IMR-90 (cell line): ENCODE measurements at regions not wholly inside any gene's neighbourhood (a gene's known extent, or its start where the extent isn't known, plus 50 kb on each side); places are given as distances from the start of the nearest gene placed in this dataset.

Source experiments
- ATAC-seq: fragments of 200-7000 bp; cut with Tn5 transposase; 2 replicates; pipeline ENCODE4 v1.9.1; 2020; ENCODE audit warnings: low read depth, mild to moderate bottlenecking, moderate library complexity
- BruUV-seq: library from RNA; stranded (reverse); fragments of 400-500 nt; replicated peaks from 2 replicates; lab custom pipeline; 2021; lab: Mats Ljungman, UMichigan
- CTCF ChIA-PET: fragments of 300-600 bp; formaldehyde crosslinking; extraction: SDS; loops from one replicate; lab custom pipeline; 2021; ENCODE audit warnings: antibody characterized with exemption; lab: Yijun Ruan, JAX
- POLR2A ChIA-PET: fragments of 300-600 bp; sonication (Branson Sonifier 250); formaldehyde crosslinking; loops from one replicate; lab custom pipeline; 2022; ENCODE audit warnings: antibody characterized with exemption; ENCODE audit not compliant: unreplicated experiment; lab: Charles Lee
- DNase-seq: peaks from one replicate; pipeline ENCODE4 v3.0.0; 2013
- H2AFZ ChIP-seq: replicated peaks from 2 replicates; pipeline ENCODE3; 2013; ENCODE audit warnings: low read length, mild to moderate bottlenecking; ENCODE audit not compliant: poor library complexity
- H2AK5ac ChIP-seq: 2 replicates; pipeline ENCODE4 v1.6.1; 2013; ENCODE audit warnings: low read depth, low read length, inconsistent platforms
- H2AK9ac ChIP-seq: replicated peaks from 2 replicates; pipeline ENCODE3; 2013; ENCODE audit warnings: mild to moderate bottlenecking, low read depth, low read length, moderate library complexity; ENCODE audit not compliant: poor library complexity
- H2BK120ac ChIP-seq: 2 replicates; pipeline ENCODE4 v1.6.1; 2013; ENCODE audit warnings: low read depth, low read length, inconsistent platforms
- H2BK15ac ChIP-seq: 3 replicates; pipeline ENCODE4 v1.6.1; 2013; ENCODE audit warnings: low read depth, low read length, inconsistent platforms
- H2BK20ac ChIP-seq: 2 replicates; pipeline ENCODE4 v1.6.1; 2013; ENCODE audit warnings: low read depth, mild to moderate bottlenecking, inconsistent platforms, low read length, moderate library complexity
- H2BK5ac ChIP-seq: 2 replicates; pipeline ENCODE4 v1.6.1; 2013; ENCODE audit warnings: mild to moderate bottlenecking, low read depth, low read length, inconsistent platforms; ENCODE audit not compliant: poor library complexity, severe bottlenecking
- H3K14ac ChIP-seq: replicated peaks from 2 replicates; pipeline ENCODE4 v1.6.1; 2013; ENCODE audit warnings: low read depth, low read length, inconsistent platforms
- H3K18ac ChIP-seq: 2 replicates; pipeline ENCODE4 v1.6.1; 2013; ENCODE audit warnings: low read depth, low read length, control low read depth
- H3K23ac ChIP-seq: 2 replicates; pipeline ENCODE4 v1.6.1; 2013; ENCODE audit warnings: low read depth, low read length, inconsistent platforms
- H3K27ac ChIP-seq: 2 replicates; pipeline ENCODE4 v1.5.1; 2013; ENCODE audit warnings: mild to moderate bottlenecking, control low read depth, low read length; ENCODE audit not compliant: insufficient read depth
- H3K27me3 ChIP-seq: 2 replicates; pipeline ENCODE4 v1.6.1; 2013; ENCODE audit warnings: low read length; ENCODE audit not compliant: control insufficient read depth, insufficient read depth
- H3K36me3 ChIP-seq: 2 replicates; pipeline ENCODE4 v1.6.1; 2013; ENCODE audit warnings: low read length, mixed read lengths; ENCODE audit not compliant: control insufficient read depth, insufficient read depth
- H3K4ac ChIP-seq: 2 replicates; pipeline ENCODE4 v1.6.1; 2013; ENCODE audit warnings: low read depth, low read length, inconsistent platforms
- H3K4me1 ChIP-seq: 2 replicates; pipeline ENCODE4 v1.6.1; 2013; ENCODE audit warnings: low read length, mixed read lengths; ENCODE audit not compliant: control insufficient read depth, insufficient read depth
- H3K4me2 ChIP-seq: 2 replicates; pipeline ENCODE4 v1.6.1; 2013; ENCODE audit warnings: low read depth, mild to moderate bottlenecking, control low read depth, low read length, moderate library complexity
- H3K4me3 ChIP-seq: 2 replicates; pipeline ENCODE4 v1.5.1; 2013; ENCODE audit warnings: low read depth, mild to moderate bottlenecking, control low read depth, low read length, moderate library complexity; ENCODE audit not compliant: insufficient read depth
- H3K56ac ChIP-seq: 2 replicates; pipeline ENCODE4 v1.6.1; 2013; ENCODE audit warnings: low read length, inconsistent platforms; ENCODE audit not compliant: insufficient read depth; ENCODE audit errors: extremely low read depth
- H3K79me1 ChIP-seq, 2 experiments: 2 replicates each; pipeline ENCODE4 v1.6.1; 2013; ENCODE audit warnings: low read length in 2 of 2, inconsistent platforms in 1 of 2, low read depth in 1 of 2
- H3K9ac ChIP-seq: 2 replicates; pipeline ENCODE4 v1.6.1; 2013; ENCODE audit warnings: low read depth, low read length, control low read depth
- H3K9me1 ChIP-seq: 2 replicates; pipeline ENCODE4 v1.6.1; 2013; ENCODE audit warnings: low read length, inconsistent platforms; ENCODE audit not compliant: insufficient read depth
- H3K9me3 ChIP-seq: 2 replicates; pipeline ENCODE4 v1.6.1; 2013; ENCODE audit warnings: low read length; ENCODE audit not compliant: control insufficient read depth, insufficient read depth
- H4K20me1 ChIP-seq: 2 replicates; pipeline ENCODE4 v1.6.1; 2013; ENCODE audit warnings: low read length, inconsistent platforms; ENCODE audit not compliant: insufficient read depth
- H4K5ac ChIP-seq: 2 replicates; pipeline ENCODE4 v1.6.1; 2013; ENCODE audit warnings: mild to moderate bottlenecking, low read depth, low read length, control low read depth
- H4K8ac ChIP-seq, 2 experiments: 2 replicates each; pipeline ENCODE4 v1.6.1; 2013; ENCODE audit warnings: low read depth in 2 of 2, low read length in 2 of 2, control low read depth in 1 of 2, inconsistent platforms in 1 of 2
- H4K91ac ChIP-seq: 2 replicates; pipeline ENCODE4 v1.6.1; 2013; ENCODE audit warnings: low read depth, low read length, inconsistent platforms; ENCODE audit not compliant: insufficient read depth
- BHLHE40 ChIP-seq: fragments of 150-350 bp; IDR thresholded peaks from 2 replicates; pipeline ENCODE4 v1.6.1; 2016; ENCODE audit warnings: mild to moderate bottlenecking, low read depth, low read length
- CEBPB ChIP-seq: IDR thresholded peaks from 2 replicates; pipeline ENCODE4 v1.6.1; 2012; ENCODE audit warnings: low read depth, low read length, improper control_type of control experiment
- CHD1 ChIP-seq: IDR thresholded peaks from 2 replicates; pipeline ENCODE4 v1.6.1; 2012; ENCODE audit warnings: low read depth, low read length, improper control_type of control experiment
- FOS ChIP-seq: fragments of 150-350 bp; IDR thresholded peaks from 2 replicates; pipeline ENCODE4 v1.6.1; 2016; ENCODE audit warnings: low read depth, low read length
- MAFK ChIP-seq: IDR thresholded peaks from 2 replicates; pipeline ENCODE4 v1.6.1; 2012; ENCODE audit warnings: low read depth, low read length, improper control_type of control experiment
- MAZ ChIP-seq: IDR thresholded peaks from 2 replicates; pipeline ENCODE4 v1.6.1; 2012; ENCODE audit warnings: low read depth, mild to moderate bottlenecking, low read length, improper control_type of control experiment, moderate library complexity, borderline replicate concordance
- POLR2A ChIP-seq: IDR thresholded peaks from 2 replicates; pipeline ENCODE4 v1.6.1; 2012; ENCODE audit warnings: mild to moderate bottlenecking, low read depth, low read length
- RAD21 ChIP-seq: IDR thresholded peaks from 2 replicates; pipeline ENCODE4 v1.6.1; 2012; ENCODE audit warnings: low read length, improper control_type of control experiment
- RCOR1 ChIP-seq: IDR thresholded peaks from 2 replicates; pipeline ENCODE4 v1.6.1; 2012; ENCODE audit warnings: mild to moderate bottlenecking, low read length, improper control_type of control experiment; ENCODE audit not compliant: insufficient replicate concordance
- RFX5 ChIP-seq: IDR thresholded peaks from 2 replicates; pipeline ENCODE4 v1.8.0; 2012; ENCODE audit warnings: low read depth, mild to moderate bottlenecking, low read length, moderate library complexity
- SMC3 ChIP-seq: fragments of 150-350 bp; IDR thresholded peaks from 2 replicates; pipeline ENCODE4 v1.6.1; 2016; ENCODE audit warnings: low read depth, mild to moderate bottlenecking, antibody characterized with exemption, low read length, moderate library complexity
- WGBS, 2 experiments: methylation state at CpG; one replicate each; pipeline versions ENCODE4 v1.1.5 to v1.1.7; 2013; ENCODE audit warnings: missing lambda C conversion rate in 2 of 2; ENCODE audit not compliant: insufficient read length in 1 of 2; ENCODE audit errors: extremely low coverage in 2 of 2; 5-methylcytosine and 5-hydroxymethylcytosine counted together
- dilution Hi-C: fragments of 300-500 bp; cut with HindIII; formaldehyde crosslinking; loops from one replicate; pipeline ENCODE4 v1.14.3; 2018; ENCODE audit warnings: low sequenced_read_pairs; ENCODE audit not compliant: unreplicated experiment
- in situ Hi-C: fragments of 300-500 bp; cut with MboI; formaldehyde crosslinking; loops from 3 replicates; pipeline ENCODE4 v1.14.3; 2019; ENCODE audit warnings: low sequenced_read_pairs, inconsistent platforms, mixed read lengths
- intact Hi-C: fragments of 100-400 bp; cut with micrococcal nuclease; formaldehyde crosslinking; loops from 2 replicates; pipeline ENCODE4 v1.10.0; 2022
- TF ChIP-seq, protein P1 (sequence below): fragments of 150-350 bp; IDR thresholded peaks from 2 replicates; pipeline ENCODE4 v1.6.1; 2016; ENCODE audit warnings: low read depth, mild to moderate bottlenecking, low read length, moderate library complexity, borderline replicate concordance
- TF ChIP-seq, protein P2 (sequence below): fragments of 150-350 bp; IDR thresholded peaks from 2 replicates; pipeline ENCODE4 v1.6.1; 2017; ENCODE audit warnings: mild to moderate bottlenecking, antibody characterized with exemption, low read length, low read depth

GRCh38 chr1:38268226-38268625 is 221.6 kb upstream of the POU3F1 start:
- BruUV-seq = no TSS peak
- dilution Hi-C loops = no loop called here

More at GRCh38 chr1:38268226-38268625, 221.6 kb upstream of the POU3F1 start:
- H2BK120ac ChIP-seq = no peak overlapping the region
- 0% methylated on average over 1 of the region's 4 CpGs; no CpG with 5 or more reads in 1 of the 2 experiments for WGBS, 2 experiments
- no peak overlapping the region for H3K56ac ChIP-seq
- intact Hi-C loops (no loop called here), in situ Hi-C loops (no loop called here)
- no peaks in the 10 kb centered on the region for H3K9me3 ChIP-seq
- H3K4me2 ChIP-seq = no peak overlapping the region
- TF ChIP-seq, protein P1, sequence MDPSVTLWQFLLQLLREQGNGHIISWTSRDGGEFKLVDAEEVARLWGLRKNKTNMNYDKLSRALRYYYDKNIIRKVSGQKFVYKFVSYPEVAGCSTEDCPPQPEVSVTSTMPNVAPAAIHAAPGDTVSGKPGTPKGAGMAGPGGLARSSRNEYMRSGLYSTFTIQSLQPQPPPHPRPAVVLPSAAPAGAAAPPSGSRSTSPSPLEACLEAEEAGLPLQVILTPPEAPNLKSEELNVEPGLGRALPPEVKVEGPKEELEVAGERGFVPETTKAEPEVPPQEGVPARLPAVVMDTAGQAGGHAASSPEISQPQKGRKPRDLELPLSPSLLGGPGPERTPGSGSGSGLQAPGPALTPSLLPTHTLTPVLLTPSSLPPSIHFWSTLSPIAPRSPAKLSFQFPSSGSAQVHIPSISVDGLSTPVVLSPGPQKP = no peak
- TF ChIP-seq FOS = no peak
- TF ChIP-seq MAZ = no peak
- no peak for TF ChIP-seq CHD1
- TF ChIP-seq RFX5 = no peak
- TF ChIP-seq, protein P2, sequence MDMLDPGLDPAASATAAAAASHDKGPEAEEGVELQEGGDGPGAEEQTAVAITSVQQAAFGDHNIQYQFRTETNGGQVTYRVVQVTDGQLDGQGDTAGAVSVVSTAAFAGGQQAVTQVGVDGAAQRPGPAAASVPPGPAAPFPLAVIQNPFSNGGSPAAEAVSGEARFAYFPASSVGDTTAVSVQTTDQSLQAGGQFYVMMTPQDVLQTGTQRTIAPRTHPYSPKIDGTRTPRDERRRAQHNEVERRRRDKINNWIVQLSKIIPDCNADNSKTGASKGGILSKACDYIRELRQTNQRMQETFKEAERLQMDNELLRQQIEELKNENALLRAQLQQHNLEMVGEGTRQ = no peak
- no peak for TF ChIP-seq BHLHE40
- TF ChIP-seq SMC3 = no peak
- TF ChIP-seq MAFK = no peak
- TF ChIP-seq CEBPB = no peak
- TF ChIP-seq POLR2A = no peak
- no peak for TF ChIP-seq RAD21
- TF ChIP-seq RCOR1 = no peak
- H2BK5ac ChIP-seq = no peak overlapping the region
- no peak overlapping the region for H2BK15ac ChIP-seq
- no peak overlapping the region for H3K14ac ChIP-seq
- ATAC-seq (no peak), DNase-seq (no peak)
- H2AFZ ChIP-seq = no peak overlapping the region
- no peak overlapping the region for H3K9ac ChIP-seq
- no peaks in the 10 kb centered on the region for H3K79me1 ChIP-seq
- no peak overlapping the region for H4K8ac ChIP-seq
- no peak overlapping the region for H2AK9ac ChIP-seq
- CTCF ChIA-PET = no interaction called here
- no peak overlapping the region for H3K23ac ChIP-seq
- H3K4me1 ChIP-seq = no peaks in the 10 kb centered on the region
- H4K20me1 ChIP-seq = no peaks in the 10 kb centered on the region
- H3K27me3 ChIP-seq = peaks cover 5% of the 10 kb centered on the region; the same call in 1 of the 2 replicates
- no peak overlapping the region for H4K91ac ChIP-seq
- no peak overlapping the region for H2BK20ac ChIP-seq
- H4K5ac ChIP-seq = no peak overlapping the region
- H3K36me3 ChIP-seq = no peaks in the 10 kb centered on the region
- no peak overlapping the region for H3K4me3 ChIP-seq
- POLR2A ChIA-PET = no interaction called here
- H2AK5ac ChIP-seq = no peak overlapping the region
- H3K18ac ChIP-seq = no peak overlapping the region
- H3K27ac ChIP-seq = no peak overlapping the region
- H3K4ac ChIP-seq = no peak overlapping the region
- no peaks in the 10 kb centered on the region for H3K9me1 ChIP-seq
